Coronary artery (tissue), 2 donors: ENCODE measurements at regions not wholly inside any gene's neighbourhood (a gene's known extent, or its start where the extent isn't known, plus 50 kb on each side); places are given as distances from the start of the nearest gene placed in this dataset.

Experiments
- DNase-seq: peaks from one replicate; pipeline ENCODE4 v3.0.0-alpha.2; 2017; ENCODE audit warnings: low spot score
- H3K27ac ChIP-seq, 2 donors: fragments of 200-600 bp; sonication (generic); one replicate each; pipeline ENCODE4 v1.5.1; 2016 to 2019
- H3K4me3 ChIP-seq: fragments of 200-600 bp; sonication (generic); 2 replicates; pipeline ENCODE4 v1.5.1; 2016; ENCODE audit warnings: mild to moderate bottlenecking, moderate library complexity
- TF ChIP-seq, protein P1 (sequence below): fragments of 200-600 bp; sonication (generic); IDR thresholded peaks from one replicate; pipeline ENCODE4 v1.5.1; 2019; ENCODE audit warnings: antibody characterized with exemption

DNA sequence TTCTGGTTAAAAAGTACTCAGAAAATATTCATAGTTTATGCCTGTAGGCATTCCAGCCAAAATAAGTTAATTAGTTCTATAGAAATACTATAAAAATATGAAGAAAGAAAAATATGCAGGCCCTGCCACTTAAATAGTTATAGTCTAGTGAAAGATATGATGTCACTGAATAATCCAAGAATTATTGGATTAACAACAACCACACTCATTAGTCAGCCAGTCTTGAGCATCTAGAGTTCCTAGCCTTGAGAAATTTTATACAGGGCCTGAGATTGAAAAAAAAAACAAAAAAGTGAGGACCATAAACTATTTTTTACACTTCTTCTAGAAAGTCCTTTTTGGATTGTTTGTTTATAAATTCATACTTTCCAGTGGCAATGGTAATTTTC lies 823.0 kb downstream of the FAT4 start:
- Histone ChIP-seq H3K4me3 (no peak overlapping the region), H3K27ac (no peak overlapping the region)
- no peak for DNase-seq
- TF ChIP-seq, protein P1, sequence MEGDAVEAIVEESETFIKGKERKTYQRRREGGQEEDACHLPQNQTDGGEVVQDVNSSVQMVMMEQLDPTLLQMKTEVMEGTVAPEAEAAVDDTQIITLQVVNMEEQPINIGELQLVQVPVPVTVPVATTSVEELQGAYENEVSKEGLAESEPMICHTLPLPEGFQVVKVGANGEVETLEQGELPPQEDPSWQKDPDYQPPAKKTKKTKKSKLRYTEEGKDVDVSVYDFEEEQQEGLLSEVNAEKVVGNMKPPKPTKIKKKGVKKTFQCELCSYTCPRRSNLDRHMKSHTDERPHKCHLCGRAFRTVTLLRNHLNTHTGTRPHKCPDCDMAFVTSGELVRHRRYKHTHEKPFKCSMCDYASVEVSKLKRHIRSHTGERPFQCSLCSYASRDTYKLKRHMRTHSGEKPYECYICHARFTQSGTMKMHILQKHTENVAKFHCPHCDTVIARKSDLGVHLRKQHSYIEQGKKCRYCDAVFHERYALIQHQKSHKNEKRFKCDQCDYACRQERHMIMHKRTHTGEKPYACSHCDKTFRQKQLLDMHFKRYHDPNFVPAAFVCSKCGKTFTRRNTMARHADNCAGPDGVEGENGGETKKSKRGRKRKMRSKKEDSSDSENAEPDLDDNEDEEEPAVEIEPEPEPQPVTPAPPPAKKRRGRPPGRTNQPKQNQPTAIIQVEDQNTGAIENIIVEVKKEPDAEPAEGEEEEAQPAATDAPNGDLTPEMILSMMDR: no peak

GRCh38 chr4:126144543-126145237 lies 829.9 kb downstream of the FAT4 start:
- no peak for DNase-seq
- TF ChIP-seq, protein P1: no peak
- H3K27ac ChIP-seq: no peak overlapping the region
- no peak overlapping the region for H3K4me3 ChIP-seq

DNA sequence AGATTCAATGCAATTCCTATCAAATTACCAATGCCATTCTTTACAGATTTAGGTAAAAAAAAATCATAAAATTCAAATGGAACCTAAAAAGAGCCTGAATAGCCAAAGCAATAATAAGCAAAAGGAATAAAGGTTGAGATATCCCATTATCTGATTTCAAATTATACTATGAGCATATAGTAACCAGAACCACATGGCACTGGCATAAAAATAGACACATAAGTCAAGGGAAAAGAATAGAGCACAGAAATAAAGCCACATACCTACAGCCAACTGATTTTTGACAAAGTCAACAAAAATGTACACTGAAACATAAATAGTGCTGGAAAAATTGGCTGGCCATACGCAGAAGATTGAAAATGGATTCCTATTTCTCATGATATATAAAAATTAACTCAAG lies 853.7 kb downstream of the FAT4 start:
- no peak overlapping the region for H3K27ac ChIP-seq
- TF ChIP-seq, protein P1: no peak
- no peak overlapping the region for H3K4me3 ChIP-seq
- DNase-seq: no peak

- DNase-seq: no peak
- TF ChIP-seq, protein P1: no peak
- Histone ChIP-seq H3K27ac (no peak overlapping the region), H3K4me3 (no peak overlapping the region)
These were observed 857.4 kb downstream of the FAT4 start for GRCh38 chr4:126172126-126172525.

DNA sequence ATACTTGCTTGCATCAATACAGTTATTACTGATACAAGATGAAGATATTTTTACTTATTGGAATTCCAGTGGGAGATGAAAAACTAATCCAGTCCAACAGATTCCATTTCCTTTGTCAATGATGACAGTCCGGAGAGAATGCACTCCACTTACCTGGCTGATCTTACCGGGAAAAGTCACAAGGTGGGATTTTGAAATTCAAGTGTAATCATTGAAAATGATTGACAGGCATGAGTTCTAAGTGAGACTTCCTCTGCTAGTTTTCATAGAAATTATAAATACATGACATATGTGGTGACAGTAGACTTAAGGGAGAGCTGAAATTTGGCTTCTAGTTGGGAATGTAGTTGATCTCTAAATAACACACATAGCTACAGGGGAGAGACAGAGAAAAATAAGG lies 859.9 kb downstream of the FAT4 start:
- Histone ChIP-seq H3K4me3 (no peak overlapping the region), H3K27ac (no peak overlapping the region)
- DNase-seq: no peak
- TF ChIP-seq, protein P1: no peak

DNA sequence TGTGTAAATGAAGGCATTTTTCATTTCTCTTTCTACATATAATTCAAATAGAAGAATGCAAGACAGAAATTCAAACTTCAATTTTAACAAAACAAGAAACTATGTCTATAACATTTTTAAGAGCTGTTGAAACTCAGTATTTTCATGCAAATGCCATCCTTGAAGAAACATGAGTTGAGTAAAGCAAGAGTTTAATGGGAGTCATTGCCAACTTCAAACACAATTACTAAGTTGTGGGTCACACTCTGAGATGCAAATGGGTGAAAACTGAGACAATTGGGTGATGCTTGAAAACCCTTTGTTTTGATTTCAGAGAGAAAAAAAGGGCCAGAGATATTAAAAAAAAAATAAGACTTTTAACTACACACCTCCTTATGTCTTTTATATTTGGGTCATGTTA lies 865.9 kb downstream of the FAT4 start:
- no peak overlapping the region for H3K4me3 ChIP-seq
- TF ChIP-seq, protein P1: no peak
- no peak for DNase-seq
- H3K27ac ChIP-seq: no peak overlapping the region

GRCh38 chr4:126182336-126182735 lies 867.6 kb downstream of the FAT4 start:
- H3K4me3 ChIP-seq: no peak overlapping the region
- no peak for DNase-seq
- H3K27ac ChIP-seq: no peak overlapping the region
- TF ChIP-seq, protein P1: no peak
